ENCODE measurements at regions not wholly inside any gene's neighbourhood (a gene's known extent, or its start where the extent isn't known, plus 50 kb on each side); places are given as distances from the start of the nearest gene placed in this dataset.

GRCh38 chr5:156256642-156257041, 70.3 kb upstream of the SGCD start:
- DNase-seq (ENCODE audit: low read depth in 2 of 2): no peak

GRCh38 chr5:156258934-156259333, 68.0 kb upstream of the SGCD start:
- no peak for DNase-seq (ENCODE audit: low read depth in 2 of 2)

DNA sequence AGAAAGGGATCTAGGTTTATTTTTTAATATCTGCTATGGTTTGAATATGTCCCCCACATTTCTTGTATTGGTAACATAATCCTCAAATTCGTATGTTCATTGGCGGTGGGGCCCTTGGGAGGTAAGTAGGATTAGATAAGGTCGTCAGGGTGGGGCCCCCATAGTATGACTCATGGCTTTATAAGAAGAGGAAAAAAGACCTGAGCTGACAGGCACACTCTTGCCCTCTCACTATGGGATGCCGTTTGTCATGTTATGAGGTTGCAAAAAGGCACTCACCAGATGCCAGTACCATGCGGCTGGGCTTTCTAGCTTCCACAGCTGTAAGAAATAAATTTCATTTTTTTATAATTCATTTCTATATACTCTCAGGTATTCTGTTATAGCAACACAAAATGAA, 67.3 kb upstream of the SGCD start:
- DNase-seq (ENCODE audit: low read depth in 2 of 2): no peak

DNA sequence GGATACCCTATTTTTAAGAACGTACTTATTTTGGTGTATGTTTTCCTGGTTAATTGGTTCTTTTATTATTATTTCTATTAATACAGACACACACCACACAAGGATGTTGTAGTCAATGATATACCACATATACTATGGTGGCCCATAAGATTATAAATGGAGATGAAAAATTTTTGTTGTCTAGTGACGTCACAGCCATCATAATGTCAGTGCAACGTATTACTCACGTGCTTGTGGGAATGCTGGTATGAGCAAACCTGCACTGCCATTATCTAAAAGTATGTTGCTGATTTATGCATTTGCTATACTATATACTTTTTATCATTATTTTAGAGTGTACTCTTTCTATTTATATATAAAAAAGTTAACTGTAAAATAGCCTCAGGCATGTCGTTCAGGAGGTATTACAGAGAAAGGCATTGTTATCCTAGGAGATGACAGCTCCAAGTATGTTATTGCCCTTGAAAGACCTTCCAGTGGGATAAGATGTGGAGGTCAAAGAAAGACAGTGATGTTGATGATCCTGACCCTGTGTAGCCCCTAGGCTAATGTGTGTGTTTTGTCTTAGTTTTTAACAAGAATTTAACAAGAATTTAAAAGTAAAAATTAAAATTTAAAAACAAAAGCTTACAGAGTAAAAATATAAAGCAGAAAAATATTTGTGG, 65.6 kb upstream of the SGCD start:
- no peak for DNase-seq (ENCODE audit: low read depth in 2 of 2)

- DNase-seq (ENCODE audit: low read depth in 2 of 2): no peak
Observed at GRCh38 chr5:156271569-156271968, 55.4 kb upstream of the SGCD start.

GRCh38 chr5:156272139-156272538, 54.8 kb upstream of the SGCD start:
- DNase-seq (ENCODE audit: low read depth in 2 of 2): no peak

DNA sequence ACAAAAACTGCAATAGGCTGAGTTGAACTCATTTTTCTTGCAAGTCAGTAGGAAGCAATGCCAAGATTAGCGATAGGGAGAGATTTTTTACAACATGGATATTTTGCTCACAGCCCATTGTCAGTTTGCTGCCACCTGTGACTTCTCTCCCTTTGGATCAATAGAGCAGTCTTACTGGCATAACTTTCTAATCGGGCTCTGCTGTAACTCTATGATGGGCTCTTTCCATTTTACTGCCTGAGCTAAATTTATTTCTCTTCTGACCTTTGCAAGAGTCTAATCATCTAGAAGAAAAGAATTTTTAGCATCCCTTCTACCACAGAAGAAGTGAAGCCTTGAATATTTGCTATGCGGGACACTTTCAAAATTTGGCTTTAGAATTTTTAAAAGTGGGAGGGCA, 53.6 kb upstream of the SGCD start:
- DNase-seq (ENCODE audit: low read depth in 2 of 2): no peak

DNA sequence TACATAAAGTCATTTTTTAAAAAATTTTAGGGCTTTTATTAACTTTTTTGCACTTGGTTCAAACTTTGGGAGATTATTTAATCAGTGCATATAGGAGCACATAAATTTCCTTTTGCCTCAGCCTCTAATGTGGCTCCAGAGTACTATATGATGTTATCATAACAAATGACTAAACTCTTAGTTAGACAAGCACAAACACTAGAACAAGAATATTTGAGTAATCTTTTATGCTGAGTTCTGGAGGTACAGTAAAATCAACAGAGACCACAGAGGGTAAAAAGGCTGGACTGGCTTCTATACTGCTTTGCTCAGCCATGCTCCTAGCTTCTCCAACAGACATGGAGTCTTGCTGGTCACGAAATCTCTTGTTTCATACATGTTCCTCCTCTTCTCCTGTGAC, 52.5 kb upstream of the SGCD start:
- DNase-seq (ENCODE audit: low read depth in 2 of 2): no peak
